ENCODE measurements at regions not wholly inside any gene's neighbourhood (a gene's known extent, or its start where the extent isn't known, plus 50 kb on each side); places are given as distances from the start of the nearest gene placed in this dataset.

- Histone ChIP-seq H3K36me3 (ENCODE audit: control insufficient read depth, low read length) (no peaks in the 10 kb centered on the region), H3K27me3 (ENCODE audit: control insufficient read depth, low read length) (no peaks in the 10 kb centered on the region), H3K27ac (ENCODE audit: low read depth, low read length) (no peak overlapping the region), H3K79me2 (ENCODE audit: control insufficient read depth, low read length) (no peaks in the 10 kb centered on the region), H4K20me1 (ENCODE audit: control insufficient read depth, insufficient read depth, low read depth, low read length) (no peaks in the 10 kb centered on the region), H3K4me2 (ENCODE audit: low read length) (no peak overlapping the region), H3K9me3 (ENCODE audit: control insufficient read depth, insufficient read depth, low read length) (no peaks in the 10 kb centered on the region; the same call in 1 of the 2 replicates), H3K9me2 (replicated peaks; ENCODE audit: control insufficient read depth, low read length) (no peaks in the 10 kb centered on the region), H3K4me1 (ENCODE audit: control insufficient read depth, low read length) (no peaks in the 10 kb centered on the region), H3F3A (ENCODE audit: control insufficient read depth, insufficient read depth) (no peaks in the 10 kb centered on the region), H3K4me3 (ENCODE audit: low read length) (no peak overlapping the region)
- TF ChIP-seq EZH2phosphoT487 (IDR thresholded peaks at IDR 0.05; ENCODE audit: borderline replicate concordance, low read length) (no peak), CTCF (IDR thresholded peaks at IDR 0.05; ENCODE audit: low read depth, low read length, poor library complexity, severe bottlenecking) (no peak)
Observed at GRCh38 chr12:13318231-13319015, 121.9 kb downstream of the EMP1 start.

GRCh38 chr12:13316587-13317246, 120.2 kb downstream of the EMP1 start:
- no peaks in the 10 kb centered on the region for H3K4me1 ChIP-seq (ENCODE audit: control insufficient read depth, low read length)
- H3K9me3 ChIP-seq (ENCODE audit: control insufficient read depth, insufficient read depth, low read length), result no peaks in the 10 kb centered on the region; the same call in 1 of the 2 replicates
- no peaks in the 10 kb centered on the region for H3K36me3 ChIP-seq (ENCODE audit: control insufficient read depth, low read length)
- H3K4me2 ChIP-seq (ENCODE audit: low read length), result no peak overlapping the region
- H3K27me3 ChIP-seq (ENCODE audit: control insufficient read depth, low read length), result no peaks in the 10 kb centered on the region
- H3K79me2 ChIP-seq (ENCODE audit: control insufficient read depth, low read length), result no peaks in the 10 kb centered on the region
- TF ChIP-seq CTCF (IDR thresholded peaks at IDR 0.05; ENCODE audit: low read depth, low read length, poor library complexity, severe bottlenecking) (no peak), EZH2phosphoT487 (IDR thresholded peaks at IDR 0.05; ENCODE audit: borderline replicate concordance, low read length) (no peak)
- H3K9me2 ChIP-seq (replicated peaks; ENCODE audit: control insufficient read depth, low read length), result no peaks in the 10 kb centered on the region
- no peaks in the 10 kb centered on the region for H3F3A ChIP-seq (ENCODE audit: control insufficient read depth, insufficient read depth)
- H3K27ac ChIP-seq (ENCODE audit: low read depth, low read length), result no peak overlapping the region
- no peaks in the 10 kb centered on the region for H4K20me1 ChIP-seq (ENCODE audit: control insufficient read depth, insufficient read depth, low read depth, low read length)
- no peak overlapping the region for H3K4me3 ChIP-seq (ENCODE audit: low read length)

GRCh38 chr12:13313886-13314285, 117.4 kb downstream of the EMP1 start:
- no peaks in the 10 kb centered on the region for H3K79me2 ChIP-seq (ENCODE audit: control insufficient read depth, low read length)
- no peaks in the 10 kb centered on the region for H3K4me1 ChIP-seq (ENCODE audit: control insufficient read depth, low read length)
- no peak overlapping the region for H3K4me3 ChIP-seq (ENCODE audit: low read length)
- no peak overlapping the region for H3K27ac ChIP-seq (ENCODE audit: low read depth, low read length)
- H3K36me3 ChIP-seq (ENCODE audit: control insufficient read depth, low read length), result no peaks in the 10 kb centered on the region
- TF ChIP-seq EZH2phosphoT487 (IDR thresholded peaks at IDR 0.05; ENCODE audit: borderline replicate concordance, low read length) (no peak), CTCF (IDR thresholded peaks at IDR 0.05; ENCODE audit: low read depth, low read length, poor library complexity, severe bottlenecking) (no peak)
- no peak overlapping the region for H3K4me2 ChIP-seq (ENCODE audit: low read length)
- H3K9me3 ChIP-seq (ENCODE audit: control insufficient read depth, insufficient read depth, low read length), result no peaks in the 10 kb centered on the region; the same call in 1 of the 2 replicates
- H3F3A ChIP-seq (ENCODE audit: control insufficient read depth, insufficient read depth), result no peaks in the 10 kb centered on the region
- H3K27me3 ChIP-seq (ENCODE audit: control insufficient read depth, low read length), result no peaks in the 10 kb centered on the region
- H4K20me1 ChIP-seq (ENCODE audit: control insufficient read depth, insufficient read depth, low read depth, low read length), result no peaks in the 10 kb centered on the region
- H3K9me2 ChIP-seq (replicated peaks; ENCODE audit: control insufficient read depth, low read length), result no peaks in the 10 kb centered on the region
